ENCODE measurements at regions not wholly inside any gene's neighbourhood (a gene's known extent, or its start where the extent isn't known, plus 50 kb on each side); places are given as distances from the start of the nearest gene placed in this dataset.

DNA sequence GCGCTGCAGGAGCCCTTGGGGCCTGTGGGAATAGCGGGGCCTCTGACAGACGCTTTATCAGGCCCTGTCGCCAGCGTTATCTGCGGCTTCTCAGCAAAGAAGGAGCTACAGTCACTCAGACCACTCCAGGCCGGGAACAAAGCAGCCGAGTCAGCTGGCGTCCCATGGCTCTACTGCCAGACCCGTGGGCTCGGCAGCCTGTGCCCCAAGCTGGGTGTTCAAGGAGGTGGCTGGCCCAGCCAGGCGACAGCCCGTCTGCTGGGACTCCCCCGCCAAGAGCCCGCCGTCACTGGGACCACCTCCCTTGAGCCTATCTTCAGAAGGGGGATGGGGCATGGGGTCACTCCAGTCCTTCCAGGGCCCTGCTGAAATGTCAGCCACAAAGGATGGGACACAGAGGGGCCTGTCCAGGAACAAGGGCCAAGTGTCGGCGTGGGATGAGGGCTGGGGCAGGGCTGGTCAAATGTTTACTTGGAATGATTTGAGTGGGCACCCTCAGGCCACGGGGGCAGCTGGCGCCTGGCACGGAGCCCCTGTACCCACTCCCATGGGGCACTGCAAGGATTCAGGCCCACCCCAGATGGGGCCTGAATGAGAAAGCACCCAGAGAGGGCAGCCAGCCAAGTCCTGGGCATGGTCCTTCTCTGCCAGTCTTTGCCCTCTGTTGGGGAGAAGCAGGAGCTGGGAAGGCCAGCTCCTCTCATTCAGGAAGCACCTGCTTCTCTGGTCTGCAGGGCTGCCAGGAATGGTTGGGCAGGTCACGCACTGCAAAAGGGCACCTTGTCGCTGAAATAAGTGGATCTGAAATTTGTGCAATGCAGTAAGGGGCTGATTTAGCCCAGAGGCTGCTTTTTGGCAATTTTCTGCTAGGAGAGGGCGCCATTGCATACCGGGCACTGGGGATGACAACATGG is 148.3 kb downstream of the SMAD6 start (continued):
- TF ChIP-seq, protein P1, sequence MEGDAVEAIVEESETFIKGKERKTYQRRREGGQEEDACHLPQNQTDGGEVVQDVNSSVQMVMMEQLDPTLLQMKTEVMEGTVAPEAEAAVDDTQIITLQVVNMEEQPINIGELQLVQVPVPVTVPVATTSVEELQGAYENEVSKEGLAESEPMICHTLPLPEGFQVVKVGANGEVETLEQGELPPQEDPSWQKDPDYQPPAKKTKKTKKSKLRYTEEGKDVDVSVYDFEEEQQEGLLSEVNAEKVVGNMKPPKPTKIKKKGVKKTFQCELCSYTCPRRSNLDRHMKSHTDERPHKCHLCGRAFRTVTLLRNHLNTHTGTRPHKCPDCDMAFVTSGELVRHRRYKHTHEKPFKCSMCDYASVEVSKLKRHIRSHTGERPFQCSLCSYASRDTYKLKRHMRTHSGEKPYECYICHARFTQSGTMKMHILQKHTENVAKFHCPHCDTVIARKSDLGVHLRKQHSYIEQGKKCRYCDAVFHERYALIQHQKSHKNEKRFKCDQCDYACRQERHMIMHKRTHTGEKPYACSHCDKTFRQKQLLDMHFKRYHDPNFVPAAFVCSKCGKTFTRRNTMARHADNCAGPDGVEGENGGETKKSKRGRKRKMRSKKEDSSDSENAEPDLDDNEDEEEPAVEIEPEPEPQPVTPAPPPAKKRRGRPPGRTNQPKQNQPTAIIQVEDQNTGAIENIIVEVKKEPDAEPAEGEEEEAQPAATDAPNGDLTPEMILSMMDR (IDR thresholded peaks at IDR 0.05; ENCODE audit: control extremely low read depth in 1 of 3, insufficient read depth in 1 of 3, low read depth in 1 of 3, low read length in 3 of 3): no peak
- no peak for TF ChIP-seq KDM1A (IDR thresholded peaks at IDR 0.05; ENCODE audit: borderline replicate concordance, low read length)
- TF ChIP-seq EZH2 (IDR thresholded peaks at IDR 0.05; ENCODE audit: low read depth, low read length, severe bottlenecking): no peak
- TF ChIP-seq BRCA1 (IDR thresholded peaks at IDR 0.05; ENCODE audit: low read depth, low read length): no peak
- no peak for TF ChIP-seq MAFK (IDR thresholded peaks at IDR 0.05; ENCODE audit: low read depth, low read length)
- no peak for TF ChIP-seq POLR2AphosphoS5 (IDR thresholded peaks at IDR 0.05; ENCODE audit: low read depth, low read length)
- TF ChIP-seq SIRT6 (IDR thresholded peaks at IDR 0.05; ENCODE audit: low read length): no peak
- no peak for TF ChIP-seq NANOG (IDR thresholded peaks at IDR 0.05; ENCODE audit: insufficient read depth, low read depth, low read length, poor library complexity, severe bottlenecking)
